PC-3 (cell line): ENCODE measurements at regions not wholly inside any gene's neighbourhood (a gene's known extent, or its start where the extent isn't known, plus 50 kb on each side); places are given as distances from the start of the nearest gene placed in this dataset.

ENCODE experiments used
- ATAC-seq: fragments of 200-7000 bp; cut with Tn5 transposase; 2 replicates; pipeline ENCODE4 v1.9.1; 2020; ENCODE audit warnings: mild to moderate bottlenecking, moderate library complexity
- BruUV-seq: library from RNA; stranded (reverse); fragments of 400-500 nt; replicated peaks from 2 replicates; lab custom pipeline; 2021; lab: Mats Ljungman, UMichigan
- CTCF ChIA-PET: fragments of 300-600 bp; sonication (Branson Sonifier 250); formaldehyde crosslinking; loops from one replicate; lab custom pipeline; 2022; ENCODE audit warnings: antibody characterized with exemption; lab: Charles Lee
- POLR2A ChIA-PET: fragments of 300-600 bp; sonication (Branson Sonifier 250); formaldehyde crosslinking; loops from one replicate; lab custom pipeline; 2022; ENCODE audit warnings: antibody characterized with exemption; ENCODE audit not compliant: unreplicated experiment; lab: Charles Lee
- DNase-seq: peaks from one replicate; pipeline ENCODE4 v3.0.0-alpha.2; 2015
- H2AFZ ChIP-seq: fragments of 300-600 bp; sonication (generic); 2 replicates; pipeline ENCODE4 v1.6.0; 2016; ENCODE audit warnings: antibody characterized with exemption, low read length
- H3F3A ChIP-seq: fragments of 300-600 bp; sonication (generic); one replicate; pipeline ENCODE4 v1.6.0; 2017; ENCODE audit warnings: antibody characterized with exemption, low read length, control low read depth, mild to moderate bottlenecking; ENCODE audit not compliant: unreplicated experiment
- H3K27ac ChIP-seq: fragments of 300-600 bp; sonication (generic); 2 replicates; pipeline ENCODE4 v1.5.1; 2016; ENCODE audit warnings: mild to moderate bottlenecking, low read length
- H3K27me3 ChIP-seq: fragments of 300-600 bp; sonication (generic); 2 replicates; pipeline ENCODE4 v1.6.1; 2016; ENCODE audit warnings: low read length, mixed read lengths
- H3K36me3 ChIP-seq: fragments of 300-600 bp; sonication (generic); 2 replicates; pipeline ENCODE4 v1.6.1; 2016; ENCODE audit warnings: low read depth, mixed run types, low read length, mixed read lengths
- H3K4me1 ChIP-seq: fragments of 300-600 bp; sonication (generic); 2 replicates; pipeline ENCODE4 v1.5.1; 2016; ENCODE audit warnings: low read length; ENCODE audit not compliant: insufficient read depth
- H3K4me2 ChIP-seq: fragments of 300-600 bp; sonication (generic); 2 replicates; pipeline ENCODE4 v1.6.0; 2016; ENCODE audit warnings: low read length
- H3K4me3 ChIP-seq: fragments of 300-600 bp; sonication (generic); 2 replicates; pipeline ENCODE4 v1.5.1; 2016; ENCODE audit warnings: mild to moderate bottlenecking, low read length, mixed read lengths
- H3K79me2 ChIP-seq: fragments of 300-600 bp; sonication (generic); 2 replicates; pipeline ENCODE4 v1.6.1; 2017; ENCODE audit warnings: low read length, mixed read lengths
- H3K9ac ChIP-seq: fragments of 300-600 bp; sonication (generic); 2 replicates; pipeline ENCODE4 v1.6.0; 2016; ENCODE audit warnings: mild to moderate bottlenecking, low read length
- H3K9me2 ChIP-seq: fragments of 300-600 bp; sonication (generic); replicated peaks from 2 replicates; pipeline ENCODE4 v1.6.1; 2016; ENCODE audit warnings: mixed run types, low read length, mixed read lengths
- H3K9me3 ChIP-seq: fragments of 300-600 bp; sonication (generic); 2 replicates; pipeline ENCODE4 v1.6.1; 2016; ENCODE audit warnings: low read length, mixed read lengths
- H4K20me1 ChIP-seq: fragments of 300-600 bp; sonication (generic); 2 replicates; pipeline ENCODE4 v1.6.1; 2016; ENCODE audit warnings: low read length, mixed read lengths
- CTCF ChIP-seq: fragments of 300-600 bp; sonication (generic); conservative IDR thresholded peaks from 2 replicates; pipeline ENCODE4 v1.5.1; 2017; ENCODE audit warnings: antibody characterized with exemption, low read depth, mild to moderate bottlenecking, low read length
- EZH2 ChIP-seq: fragments of 300-600 bp; sonication (generic); IDR thresholded peaks from one replicate; pipeline ENCODE4 v1.6.1; 2017; ENCODE audit warnings: antibody characterized with exemption, mild to moderate bottlenecking, low read length; ENCODE audit not compliant: unreplicated experiment
- EZH2phosphoT487 ChIP-seq: fragments of 300-600 bp; sonication (generic); IDR thresholded peaks from 2 replicates; pipeline ENCODE4 v1.6.1; 2018; ENCODE audit warnings: mild to moderate bottlenecking, antibody characterized with exemption, low read length, borderline replicate concordance
- intact Hi-C: fragments of 100-400 bp; cut with micrococcal nuclease; formaldehyde crosslinking; loops from 2 replicates; pipeline ENCODE4 v1.9.0; 2023

- intact Hi-C loops, result no loop called here
- H3K79me2 ChIP-seq, result no peaks in the 10 kb centered on the region
- no peaks in the 10 kb centered on the region for H3K9me2 ChIP-seq
- H3K9ac ChIP-seq, result no peak overlapping the region
- POLR2A ChIA-PET, result no interaction called here
- no peaks in the 10 kb centered on the region for H3F3A ChIP-seq
- DNase-seq (peak; percentile 35), ATAC-seq (peak; percentile 33; the same call in 1 of the 2 replicates)
- CTCF ChIA-PET, result no interaction called here
- H3K27ac ChIP-seq, result no peak overlapping the region
- TF ChIP-seq EZH2phosphoT487, result no peak
- TF ChIP-seq CTCF, result peak; percentile 49
- no peak for TF ChIP-seq EZH2
- H3K27me3 ChIP-seq, result peaks cover 11% of the 10 kb centered on the region; the same call in 1 of the 2 replicates
- H3K4me1 ChIP-seq, result peaks cover 14% of the 10 kb centered on the region
- no peak overlapping the region for H2AFZ ChIP-seq
- H3K9me3 ChIP-seq, result no peaks in the 10 kb centered on the region
- no peaks in the 10 kb centered on the region for H3K36me3 ChIP-seq
- no peaks in the 10 kb centered on the region for H4K20me1 ChIP-seq
- BruUV-seq, result no TSS peak
- no peak overlapping the region for H3K4me3 ChIP-seq
- no peak overlapping the region for H3K4me2 ChIP-seq
These were observed 593.1 kb downstream of the PKHD1 start for GRCh38 chr6:51494342-51494741.

- H3K27ac ChIP-seq, result no peak overlapping the region
- H3K27me3 ChIP-seq, result peaks cover 11% of the 10 kb centered on the region; the same call in 1 of the 2 replicates
- intact Hi-C loops, result no loop called here
- ATAC-seq, result no peak
- H3K9me2 ChIP-seq, result no peaks in the 10 kb centered on the region
- no peak overlapping the region for H3K4me2 ChIP-seq
- H3K4me3 ChIP-seq, result no peak overlapping the region
- ChIA-PET POLR2A (no interaction called here), CTCF (no interaction called here)
- H3F3A ChIP-seq, result no peaks in the 10 kb centered on the region
- no peaks in the 10 kb centered on the region for H3K36me3 ChIP-seq
- TF ChIP-seq EZH2 (no peak), CTCF (no peak), EZH2phosphoT487 (no peak)
- H3K4me1 ChIP-seq, result peaks cover 6% of the 10 kb centered on the region
- H4K20me1 ChIP-seq, result no peaks in the 10 kb centered on the region
- no TSS peak for BruUV-seq
- H3K9me3 ChIP-seq, result no peaks in the 10 kb centered on the region
- no peaks in the 10 kb centered on the region for H3K79me2 ChIP-seq
- no peak overlapping the region for H3K9ac ChIP-seq
- no peak for DNase-seq
- no peak overlapping the region for H2AFZ ChIP-seq
These were observed 592.3 kb downstream of the PKHD1 start for GRCh38 chr6:51495096-51495495.

- TF ChIP-seq EZH2, result no peak
- TF ChIP-seq EZH2phosphoT487, result no peak
- TF ChIP-seq CTCF, result no peak
- Histone ChIP-seq H2AFZ (no peak overlapping the region), H3K27ac (no peak overlapping the region), H3K4me3 (no peak overlapping the region), H3K9me2 (no peaks in the 10 kb centered on the region), H3K9me3 (no peaks in the 10 kb centered on the region), H3K4me1 (no peaks in the 10 kb centered on the region; the same call in 1 of the 2 replicates), H3F3A (no peaks in the 10 kb centered on the region), H3K27me3 (peaks cover 11% of the 10 kb centered on the region; the same call in 1 of the 2 replicates), H3K36me3 (no peaks in the 10 kb centered on the region), H4K20me1 (no peaks in the 10 kb centered on the region), H3K79me2 (no peaks in the 10 kb centered on the region), H3K9ac (no peak overlapping the region), H3K4me2 (no peak overlapping the region)
- ATAC-seq (no peak), DNase-seq (no peak)
- ChIA-PET POLR2A (no interaction called here), CTCF (no interaction called here)
- intact Hi-C loops, result no loop called here
- no TSS peak for BruUV-seq
These were observed 591.6 kb downstream of the PKHD1 start for GRCh38 chr6:51495610-51496396.
